ENCODE measurements at regions not wholly inside any gene's neighbourhood (a gene's known extent, or its start where the extent isn't known, plus 50 kb on each side); places are given as distances from the start of the nearest gene placed in this dataset.

GRCh38 chr11:119490253-119491006 is 67.5 kb upstream of the THY1 start:
- no peak for DNase-seq (ENCODE audit: low read depth in 3 of 3)

DNA sequence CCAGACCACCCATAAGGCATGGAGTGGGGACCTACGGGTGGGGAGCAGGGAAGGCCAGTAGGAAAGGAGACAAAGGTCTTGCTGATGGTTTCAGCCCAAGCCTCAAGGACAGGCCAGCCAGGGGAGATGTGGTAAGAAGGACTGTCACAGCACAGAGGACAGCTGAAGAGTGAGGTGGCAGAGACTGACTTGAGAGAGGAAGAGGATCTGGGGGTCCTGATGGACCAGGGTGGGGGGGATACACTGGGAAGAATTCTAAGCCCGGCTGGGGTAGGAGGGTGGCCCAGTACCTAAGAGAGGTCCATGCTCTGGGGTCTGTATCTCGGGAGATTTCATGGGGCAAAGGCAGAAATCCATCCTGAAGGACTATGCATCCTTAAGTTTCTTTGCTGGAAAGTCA is 66.1 kb upstream of the THY1 start:
- DNase-seq (ENCODE audit: low read depth in 3 of 3), result no peak

GRCh38 chr11:119488256-119488995 is 65.5 kb upstream of the THY1 start:
- DNase-seq (ENCODE audit: low read depth in 3 of 3), result no peak

DNA sequence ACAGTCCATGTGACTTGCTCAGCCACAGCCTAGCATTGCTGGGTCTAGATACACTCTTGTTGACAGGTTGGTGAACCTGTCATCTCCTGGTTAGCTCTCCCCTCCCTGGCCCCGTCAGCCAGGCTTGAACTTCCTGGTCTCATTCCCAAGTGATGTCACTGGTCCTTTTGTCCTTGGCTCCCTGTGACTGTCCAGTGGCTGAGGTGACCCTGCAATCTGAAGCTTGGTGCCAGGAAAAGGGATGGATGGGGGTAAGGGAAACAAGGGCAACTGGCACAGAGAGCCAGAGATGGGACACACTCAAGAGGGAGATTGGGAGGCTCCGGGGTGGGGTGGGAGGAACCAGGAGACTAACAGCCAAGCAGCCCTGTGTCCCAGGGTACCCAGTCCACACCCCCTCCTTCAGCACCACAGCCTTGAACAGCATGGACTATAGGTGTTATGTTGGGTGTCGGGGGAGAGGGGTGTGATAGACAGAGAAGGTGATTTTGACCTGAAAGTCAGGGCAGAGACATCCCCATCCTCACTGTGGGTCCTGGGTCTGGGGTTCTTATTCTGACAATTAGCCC is 63.8 kb upstream of the THY1 start:
- DNase-seq (ENCODE audit: low read depth in 3 of 3), result no peak

- no peak for DNase-seq (ENCODE audit: low read depth in 3 of 3)
Observed at GRCh38 chr11:119486016-119486415, 63.0 kb upstream of the THY1 start.

DNA sequence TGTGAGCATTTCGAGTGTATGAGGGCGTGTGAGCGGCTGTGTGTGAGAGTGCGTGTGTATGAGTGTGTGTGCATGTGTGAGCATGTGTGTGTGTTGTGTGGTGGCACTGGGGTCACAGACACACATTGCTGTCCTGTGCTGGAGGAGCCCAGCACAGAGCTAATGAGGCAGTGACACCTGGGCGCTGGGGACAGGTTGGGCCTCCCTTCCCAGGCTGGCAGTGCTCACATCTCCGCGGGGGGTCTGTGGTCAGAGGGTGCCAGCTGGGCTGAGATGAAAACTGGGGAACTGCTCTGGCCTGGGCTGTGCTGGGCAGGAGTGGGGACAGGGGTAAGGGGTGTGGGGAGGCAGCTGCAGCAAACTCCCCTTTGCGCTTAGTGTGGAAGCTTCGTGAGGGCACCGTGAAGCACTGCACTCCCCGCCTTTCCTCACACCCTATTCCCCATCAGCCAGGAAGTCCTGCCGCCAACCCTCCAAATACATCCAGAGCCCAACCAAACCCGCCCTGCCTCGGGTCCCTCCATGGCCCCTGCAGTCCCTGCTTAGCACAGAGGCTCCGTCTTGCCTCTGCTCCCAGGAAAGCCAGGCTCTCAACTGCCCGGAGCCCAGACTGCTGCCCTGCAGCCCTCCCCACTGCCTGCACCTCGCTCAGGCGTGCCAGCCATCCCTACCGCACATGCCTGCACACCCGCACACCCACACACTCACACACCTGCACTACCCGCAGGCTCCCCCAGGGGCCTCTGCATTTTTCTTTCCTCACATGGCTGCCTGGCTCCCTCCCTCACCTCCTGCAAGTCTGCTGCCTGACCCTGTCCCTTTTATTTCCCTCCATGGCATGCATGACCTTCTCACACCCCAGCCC is 62.0 kb upstream of the THY1 start:
- no peak for DNase-seq (ENCODE audit: low read depth in 3 of 3)

DNA sequence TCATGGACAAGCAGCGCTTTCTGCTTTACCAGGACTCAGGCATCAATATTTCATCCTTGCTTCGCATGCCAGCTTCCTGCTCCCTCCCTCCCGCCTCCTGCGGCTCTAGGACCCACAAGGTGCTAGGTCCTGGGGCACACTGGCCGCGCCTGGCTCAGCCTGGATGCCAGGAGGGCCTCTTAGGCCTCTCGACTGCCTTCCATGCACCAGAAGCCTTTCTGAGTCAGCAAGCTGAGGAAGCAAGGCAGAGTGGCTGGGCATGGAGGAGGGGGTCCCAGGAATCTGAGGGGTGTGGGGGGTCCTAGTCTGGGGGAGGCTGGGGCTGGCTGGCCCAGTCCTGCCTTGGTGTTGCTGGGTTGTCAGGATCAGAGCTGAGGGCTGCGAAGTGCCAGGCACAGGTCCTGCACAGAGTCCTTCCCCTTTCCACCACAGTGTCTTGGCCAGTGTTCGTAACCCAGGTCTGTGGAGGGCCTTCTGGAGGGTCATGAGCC is 61.0 kb upstream of the THY1 start:
- no peak for DNase-seq (ENCODE audit: low read depth in 3 of 3)

GRCh38 chr11:119483341-119483880 is 60.4 kb upstream of the THY1 start:
- DNase-seq (ENCODE audit: low read depth in 3 of 3), result no peak

GRCh38 chr11:119482521-119483011 is 59.6 kb upstream of the THY1 start:
- no peak for DNase-seq (ENCODE audit: low read depth in 3 of 3)

DNA sequence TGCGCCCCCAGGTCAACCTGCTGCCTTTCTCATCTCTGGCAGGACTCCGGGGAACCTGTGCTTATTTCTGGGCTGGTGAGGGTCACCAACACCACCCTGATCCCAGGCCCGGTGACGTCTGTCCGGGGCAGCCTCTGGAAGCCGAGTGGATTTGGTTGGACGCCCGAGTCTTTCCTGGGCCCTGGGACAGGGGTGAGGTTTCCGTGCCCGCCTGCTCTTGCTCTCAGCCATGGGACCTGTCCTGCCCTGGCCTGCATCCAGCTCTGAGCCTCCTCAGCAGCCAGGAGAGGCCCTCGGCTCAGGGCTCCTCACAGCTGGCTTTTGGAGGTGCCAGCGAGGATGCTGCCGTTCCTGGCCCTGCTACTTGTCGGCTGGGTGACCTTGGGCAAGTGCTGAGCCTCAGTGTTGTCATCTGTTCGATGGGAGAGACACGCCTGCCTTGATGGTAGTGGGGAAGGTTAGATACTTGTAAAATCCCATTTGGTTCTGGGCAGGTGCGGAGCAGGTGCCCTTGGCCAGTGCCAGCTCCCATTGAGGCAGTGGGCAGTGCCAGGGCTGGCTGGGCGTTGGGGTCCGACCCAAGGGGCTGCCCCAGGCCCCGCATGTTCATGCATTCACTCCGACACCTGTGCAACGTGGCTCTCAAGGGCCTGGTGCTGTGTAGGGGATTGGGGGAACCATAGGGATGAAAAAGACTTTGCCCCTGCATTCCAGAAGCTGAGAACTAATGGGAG is 58.9 kb upstream of the THY1 start:
- DNase-seq (ENCODE audit: low read depth in 3 of 3), result no peak

DNA sequence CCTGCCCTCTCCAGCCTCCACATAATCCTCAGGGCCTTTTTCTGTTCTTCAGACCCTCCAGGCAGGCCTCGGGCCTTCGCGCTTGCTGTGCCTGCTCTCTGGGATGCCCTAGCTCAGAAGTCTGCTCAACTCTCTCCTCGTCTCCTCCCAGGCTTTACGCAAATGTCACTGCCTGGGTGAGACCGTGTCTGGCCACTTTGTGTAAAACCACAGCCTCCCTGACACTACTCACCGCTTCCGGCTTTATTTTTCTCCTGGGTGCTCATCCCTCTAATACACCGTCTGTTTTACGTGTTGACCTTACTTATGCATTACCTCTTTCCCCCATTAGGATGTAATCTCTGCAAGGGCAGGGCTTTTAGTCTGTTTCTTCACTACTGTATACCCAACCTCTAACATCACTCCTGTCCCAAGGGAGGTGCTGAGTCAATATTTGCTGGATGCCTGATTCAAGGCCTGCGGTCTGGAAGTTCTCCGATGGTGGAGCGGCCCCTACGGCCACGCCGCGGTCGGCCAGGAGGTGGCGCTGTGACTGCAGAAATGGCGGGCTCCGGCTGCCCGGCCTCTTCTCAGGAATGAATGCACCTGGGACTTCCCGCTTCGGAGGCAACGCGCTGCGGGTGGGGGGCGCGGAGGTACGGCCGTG is 58.2 kb upstream of the THY1 start:
- peak; percentile 28 to 57 (median 38) for DNase-seq (ENCODE audit: low read depth in 3 of 3)

DNA sequence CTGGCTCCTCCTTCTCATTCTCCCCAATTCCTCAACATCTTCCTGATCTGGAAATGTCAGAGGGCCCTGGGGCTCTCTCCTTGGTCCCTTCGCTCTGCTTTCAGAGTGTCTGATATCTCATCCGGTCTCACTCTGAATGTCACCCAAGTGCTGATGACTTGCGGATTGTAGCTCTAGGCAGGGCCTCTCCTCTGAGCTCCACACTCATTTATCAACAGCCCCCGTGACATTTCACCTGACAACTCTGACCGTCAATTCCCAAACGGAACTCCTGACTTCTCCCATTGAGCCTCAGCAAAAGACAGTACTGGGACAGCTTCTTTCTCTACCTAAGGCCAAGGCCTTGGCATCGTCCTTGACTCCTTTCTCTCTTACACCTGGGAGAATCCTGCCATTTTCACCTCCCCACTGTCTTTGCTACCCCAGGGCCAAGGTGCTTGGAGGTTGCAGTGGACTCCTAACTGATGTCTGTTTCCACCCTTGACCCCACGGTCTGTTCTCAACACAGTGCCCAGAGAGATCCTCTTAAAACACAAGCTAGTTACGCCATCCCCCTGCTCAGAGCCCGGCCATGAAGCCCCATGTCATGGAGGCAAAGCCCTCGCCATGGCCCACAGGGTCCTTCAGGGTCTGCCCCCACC is 57.5 kb upstream of the THY1 start:
- no peak for DNase-seq (ENCODE audit: low read depth in 3 of 3)

DNA sequence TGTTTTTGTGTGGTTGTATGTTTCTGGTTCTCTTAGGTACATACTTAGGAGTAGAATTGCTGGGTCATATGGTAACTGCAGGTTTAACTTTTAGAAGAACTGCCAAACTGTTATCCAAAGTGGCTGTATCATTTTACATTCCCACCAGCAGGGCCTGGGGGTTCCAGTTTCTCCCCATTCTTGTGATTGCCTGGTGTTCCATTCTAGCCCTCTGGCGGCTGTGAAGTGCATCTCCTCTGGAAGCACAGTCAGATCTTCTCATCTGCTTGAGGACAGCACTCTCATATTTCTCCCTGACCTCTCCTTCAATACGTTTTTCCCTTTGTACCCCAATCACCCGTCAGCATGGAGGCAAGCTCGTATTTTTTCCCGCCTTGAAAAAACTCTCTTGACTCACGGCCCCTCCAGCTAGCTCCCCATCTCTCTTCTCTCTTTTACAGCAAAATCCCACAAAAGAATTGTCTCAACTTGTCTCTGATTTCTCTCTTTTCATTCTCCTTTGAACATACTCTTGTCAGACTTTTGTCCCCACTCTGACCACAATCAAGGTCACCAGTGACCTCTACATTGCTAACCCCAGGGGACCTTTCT is 56.8 kb upstream of the THY1 start:
- DNase-seq (ENCODE audit: low read depth in 3 of 3), result no peak

- no peak for DNase-seq (ENCODE audit: low read depth in 3 of 3)
Observed at GRCh38 chr11:119478711-119479285, 55.8 kb upstream of the THY1 start.

GRCh38 chr11:119476666-119477331 is 53.8 kb upstream of the THY1 start:
- no peak for DNase-seq (ENCODE audit: low read depth in 3 of 3)

GRCh38 chr11:119476038-119476437 is 53.1 kb upstream of the THY1 start:
- no peak for DNase-seq (ENCODE audit: low read depth in 3 of 3)

- peak; percentile 10 to 17 (median 12) for DNase-seq (ENCODE audit: low read depth in 3 of 3)
Observed at GRCh38 chr11:119474682-119475596, 52.0 kb upstream of the THY1 start.

Data from stimulated activated CD4-positive, alpha-beta T cell treated with anti-CD3 and anti-CD28 coated beads, TNF-alpha, amount 100 ng/mL, for 4 hours (primary cell).